Choroid plexus epithelial cell (primary cell): ENCODE measurements at regions not wholly inside any gene's neighbourhood (a gene's known extent, or its start where the extent isn't known, plus 50 kb on each side); places are given as distances from the start of the nearest gene placed in this dataset.

Experiments used
- DNase-seq: peaks from one replicate; pipeline ENCODE4 v3.0.0-alpha.2; 2010; ENCODE audit warnings: low read depth
- H3K4me3 ChIP-seq: 2 replicates; pipeline ENCODE4 v1.5.1; 2011; ENCODE audit warnings: low read depth, mild to moderate bottlenecking, control low read depth, low read length, moderate library complexity
- TF ChIP-seq, protein P1 (sequence below): conservative IDR thresholded peaks from 2 replicates; pipeline ENCODE4 v1.5.1; 2011; ENCODE audit warnings: low read depth, mild to moderate bottlenecking, control low read depth, inconsistent platforms, low read length, moderate library complexity

DNA sequence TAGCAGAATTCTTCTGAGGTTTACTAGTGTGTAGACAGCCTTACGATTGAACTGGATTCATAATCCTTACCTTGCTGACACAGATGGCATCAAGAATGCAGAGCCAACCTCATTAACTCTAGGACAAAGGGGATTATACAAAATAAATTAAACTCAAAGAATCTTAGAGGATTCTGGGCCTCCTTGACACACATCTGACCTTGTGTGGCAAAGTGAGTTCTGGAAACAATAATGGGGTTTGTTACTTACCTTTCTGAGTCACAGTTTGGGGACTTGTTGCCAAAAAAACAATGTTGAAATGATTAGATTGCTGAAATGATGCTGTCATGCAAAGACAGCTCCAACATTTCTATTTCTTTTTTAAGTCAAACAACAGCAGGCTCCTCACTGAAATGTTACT, 179.1 kb upstream of the ISX start:
- DNase-seq, result no peak
- TF ChIP-seq, protein P1, sequence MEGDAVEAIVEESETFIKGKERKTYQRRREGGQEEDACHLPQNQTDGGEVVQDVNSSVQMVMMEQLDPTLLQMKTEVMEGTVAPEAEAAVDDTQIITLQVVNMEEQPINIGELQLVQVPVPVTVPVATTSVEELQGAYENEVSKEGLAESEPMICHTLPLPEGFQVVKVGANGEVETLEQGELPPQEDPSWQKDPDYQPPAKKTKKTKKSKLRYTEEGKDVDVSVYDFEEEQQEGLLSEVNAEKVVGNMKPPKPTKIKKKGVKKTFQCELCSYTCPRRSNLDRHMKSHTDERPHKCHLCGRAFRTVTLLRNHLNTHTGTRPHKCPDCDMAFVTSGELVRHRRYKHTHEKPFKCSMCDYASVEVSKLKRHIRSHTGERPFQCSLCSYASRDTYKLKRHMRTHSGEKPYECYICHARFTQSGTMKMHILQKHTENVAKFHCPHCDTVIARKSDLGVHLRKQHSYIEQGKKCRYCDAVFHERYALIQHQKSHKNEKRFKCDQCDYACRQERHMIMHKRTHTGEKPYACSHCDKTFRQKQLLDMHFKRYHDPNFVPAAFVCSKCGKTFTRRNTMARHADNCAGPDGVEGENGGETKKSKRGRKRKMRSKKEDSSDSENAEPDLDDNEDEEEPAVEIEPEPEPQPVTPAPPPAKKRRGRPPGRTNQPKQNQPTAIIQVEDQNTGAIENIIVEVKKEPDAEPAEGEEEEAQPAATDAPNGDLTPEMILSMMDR, result no peak
- no peak overlapping the region for H3K4me3 ChIP-seq

DNA sequence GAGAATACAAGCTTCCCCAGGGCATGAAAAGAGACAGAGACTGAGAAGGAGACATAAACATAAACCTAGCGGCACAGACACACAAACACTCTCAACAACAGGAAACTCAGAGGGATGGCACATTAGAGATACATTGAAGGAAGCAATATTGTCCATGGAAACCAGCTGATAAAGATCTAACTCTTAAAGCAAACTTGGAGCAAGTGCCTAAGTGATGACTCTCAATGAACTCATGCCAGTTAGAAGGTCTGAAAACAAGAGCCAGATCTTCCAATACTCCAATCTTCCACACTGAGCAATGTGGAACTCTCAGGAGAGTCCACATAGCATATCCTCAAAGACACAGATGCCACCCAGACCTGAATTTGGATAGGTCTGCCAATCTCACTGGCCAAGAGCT, 168.8 kb upstream of the ISX start:
- DNase-seq, result no peak
- H3K4me3 ChIP-seq, result no peak overlapping the region
- TF ChIP-seq, protein P1, result no peak

DNA sequence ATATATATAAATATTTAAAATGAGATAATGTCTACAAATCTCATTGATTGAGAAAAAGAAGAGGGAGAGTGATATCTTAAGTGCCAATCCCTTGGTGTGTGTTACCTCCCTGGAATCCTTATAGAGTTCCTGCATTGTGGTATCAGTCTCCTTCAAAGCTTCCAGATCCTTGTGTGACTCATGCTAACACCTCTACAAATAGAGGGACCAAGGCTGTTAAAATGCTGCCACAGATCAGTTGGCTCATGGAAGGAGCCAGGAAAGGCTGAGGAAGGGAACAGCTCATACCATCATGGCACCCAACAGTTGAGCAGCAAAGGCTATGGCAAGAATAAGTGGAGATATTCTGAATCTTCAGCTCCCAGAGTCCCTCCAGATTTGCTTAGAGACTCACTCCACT, 163.6 kb upstream of the ISX start:
- TF ChIP-seq, protein P1, result no peak
- H3K4me3 ChIP-seq, result no peak overlapping the region
- no peak for DNase-seq

DNA sequence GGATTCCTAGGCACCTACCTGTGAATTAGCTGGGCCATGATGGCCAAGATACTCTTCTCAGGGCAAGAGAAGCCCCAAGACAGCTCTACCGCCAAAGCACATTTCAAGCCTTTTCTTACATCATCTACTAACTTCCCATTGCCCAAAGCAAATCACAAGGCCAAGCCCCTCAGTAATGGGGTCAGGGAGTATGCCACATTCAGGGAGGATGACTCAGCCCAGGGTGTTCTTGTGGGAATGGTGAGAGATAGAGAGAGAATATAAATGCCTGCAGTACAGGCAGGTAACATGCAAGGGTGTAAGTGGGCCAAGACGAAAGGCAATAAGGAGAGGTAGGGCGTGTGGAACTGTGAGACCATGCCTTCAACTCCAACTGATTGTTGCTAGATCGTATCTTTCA, 162.5 kb upstream of the ISX start:
- no peak overlapping the region for H3K4me3 ChIP-seq
- TF ChIP-seq, protein P1, result no peak
- no peak for DNase-seq

DNA sequence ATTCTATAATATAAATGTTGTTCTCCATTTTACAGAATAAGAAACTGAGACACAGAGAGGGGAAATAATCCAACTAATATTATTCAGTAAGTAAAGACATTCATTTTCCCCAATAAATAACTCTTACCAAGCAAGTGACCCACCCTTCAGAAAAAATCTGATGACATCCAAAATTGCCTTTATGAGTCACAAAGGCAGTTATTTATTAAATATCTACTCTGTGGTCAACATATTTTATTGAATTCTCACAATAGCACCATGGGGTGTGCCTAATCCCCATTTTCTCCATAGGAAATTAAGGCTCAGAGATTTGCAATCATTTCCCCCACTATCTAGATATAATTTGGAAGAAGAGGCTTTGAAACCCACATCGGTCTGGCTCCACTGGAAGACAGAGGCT, 161.5 kb upstream of the ISX start:
- TF ChIP-seq, protein P1, result no peak
- DNase-seq, result no peak
- no peak overlapping the region for H3K4me3 ChIP-seq

DNA sequence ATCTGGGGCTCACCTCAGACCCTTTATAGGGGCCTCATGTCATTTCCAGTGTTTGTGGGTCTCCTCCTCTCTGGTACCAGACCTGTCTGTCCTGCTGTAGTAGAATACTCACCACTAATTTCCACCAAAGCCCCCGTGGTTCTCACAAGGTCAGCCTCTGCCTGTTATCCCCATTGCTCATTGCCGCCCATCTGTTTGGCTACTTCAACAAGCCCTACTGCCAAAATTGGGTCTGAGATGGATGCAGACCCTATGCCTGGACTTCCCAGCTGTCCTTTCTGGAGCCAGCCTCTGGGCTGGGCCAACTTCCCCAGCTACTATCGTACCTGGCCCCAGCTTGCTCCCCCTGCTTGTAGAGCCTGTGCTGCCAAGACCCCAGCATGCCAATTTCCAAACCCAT, 152.1 kb upstream of the ISX start:
- TF ChIP-seq, protein P1, result no peak
- DNase-seq, result no peak
- no peak overlapping the region for H3K4me3 ChIP-seq

DNA sequence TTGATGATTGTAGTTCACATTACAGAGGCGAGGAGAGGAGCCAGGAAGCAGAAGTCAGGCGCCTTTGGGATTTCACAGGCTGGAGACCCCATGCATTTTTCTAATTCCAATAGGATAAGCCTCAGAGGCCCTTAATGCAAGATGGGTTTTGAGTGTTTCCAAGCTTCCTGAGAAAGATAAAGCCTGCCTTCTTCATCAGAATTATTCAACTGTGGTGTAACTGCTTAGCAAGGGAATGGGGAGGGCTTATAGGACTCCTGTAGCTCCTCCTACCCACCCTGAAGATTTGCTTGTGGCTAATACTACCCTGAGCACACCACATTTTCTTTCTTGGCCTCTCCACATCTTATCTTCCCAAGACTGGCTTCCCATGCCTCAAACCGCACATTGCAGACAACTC, 151.1 kb upstream of the ISX start:
- DNase-seq, result no peak
- TF ChIP-seq, protein P1, result no peak
- no peak overlapping the region for H3K4me3 ChIP-seq
